K562 (cell line): ENCODE measurements at regions not wholly inside any gene's neighbourhood (a gene's known extent, or its start where the extent isn't known, plus 50 kb on each side); places are given as distances from the start of the nearest gene placed in this dataset.

Experiments
- ARID3B ChIP-seq: fragments of 250-450 bp; sonication (Bioruptor Pico); IDR thresholded peaks from 2 replicates; pipeline ENCODE4 v1.4.0; 2020; ENCODE audit warnings: borderline replicate concordance
- ATF3 ChIP-seq, 2 experiments: fragments of 450-650 bp in 1 of 2; sonication (generic) in 1 of 2; formaldehyde crosslinking in 1 of 2; IDR thresholded peaks in 1 of 2; conservative IDR thresholded peaks in 1 of 2; 2 replicates each; pipeline versions ENCODE4 v1.6.1 to v1.8.1; 2016 to 2023; ENCODE audit warnings: mild to moderate bottlenecking in 2 of 2, moderate library complexity in 2 of 2, inconsistent platforms in 1 of 2, missing genetic modification reagents in 1 of 2
- BRD4 ChIP-seq: fragments of 200-600 bp; sonication (generic); IDR thresholded peaks from 2 replicates; pipeline ENCODE4 v1.6.1; 2017; ENCODE audit warnings: inconsistent platforms
- CGGBP1 ChIP-seq: fragments of 250-450 bp; sonication (Bioruptor Pico); IDR thresholded peaks from 2 replicates; pipeline ENCODE4 v1.9.0; 2021; ENCODE audit warnings: mild to moderate bottlenecking
- E4F1 ChIP-seq: fragments of 250-450 bp; sonication (Bioruptor Pico); IDR thresholded peaks from 2 replicates; pipeline ENCODE4 v1.5.0; 2021; ENCODE audit warnings: mild to moderate bottlenecking, borderline replicate concordance
- KLF1 ChIP-seq: fragments of 450-650 bp; IDR thresholded peaks from 2 replicates; pipeline ENCODE4 v1.6.1; 2016; ENCODE audit warnings: missing genetic modification characterization, missing compliant biosample characterization
- TFAM ChIP-seq: fragments of 250-450 bp; sonication (Bioruptor Pico); conservative IDR thresholded peaks from 2 replicates; pipeline ENCODE4 v1.5.0; 2021; ENCODE audit warnings: mild to moderate bottlenecking, moderate library complexity
- ZNF740 ChIP-seq, 3 experiments: fragments of 200-800 bp in 1 of 3; sonication (Bioruptor generic) in 1 of 3; sonication (generic) in 1 of 3; formaldehyde crosslinking in 1 of 3; IDR thresholded peaks; 2 replicates each; pipeline versions ENCODE4 v1.6.1 to v1.8.0; 2016 to 2022; ENCODE audit warnings: mild to moderate bottlenecking in 2 of 3, missing compliant biosample characterization in 2 of 3, missing genetic modification characterization in 2 of 3, missing genetic modification reagents in 1 of 3

- no peak for TF ChIP-seq TFAM (CRISPR knock-in tag)
- TF ChIP-seq ATF3 (IDR thresholded peaks at IDR 0.05) = no peak
- no peak for TF ChIP-seq ATF3 (CRISPR knock-in tag; conservative IDR thresholded peaks at IDR 0.05)
- no peak for TF ChIP-seq KLF1 (tag)
- no peak for TF ChIP-seq CGGBP1 (CRISPR knock-in tag)
- no peak for TF ChIP-seq ARID3B (CRISPR knock-in tag)
- TF ChIP-seq E4F1 (CRISPR knock-in tag) = no peak
- TF ChIP-seq ZNF740 (CRISPR knock-in tag; IDR thresholded peaks at IDR 0.05) = no peak
- no peak for TF ChIP-seq ZNF740 (tag; IDR thresholded peaks at IDR 0.05)
- no peak for TF ChIP-seq BRD4
Measured at GRCh38 chr14:98171654-98172053, 1100.3 kb downstream of the BCL11B start (continued).
